ENCODE measurements at regions not wholly inside any gene's neighbourhood (a gene's known extent, or its start where the extent isn't known, plus 50 kb on each side); places are given as distances from the start of the nearest gene placed in this dataset.
"Not testable (repeated sequence)": the region's sequence is repeated elsewhere in the genome, so short reads cannot be mapped to it uniquely, and the experiment has no call there.

- no peak for DNase-seq (ENCODE audit: low read depth)
- no peak overlapping the region for H3K4me3 ChIP-seq (ENCODE audit: control insufficient read depth, low read depth, low read length)
- TF ChIP-seq CTCF (IDR thresholded peaks at IDR 0.05; ENCODE audit: control insufficient read depth, insufficient read depth, low read depth, low read length, missing control alignments): no peak
Observed at GRCh38 chr12:97639702-97640101, 177.1 kb downstream of the RMST start.

- TF ChIP-seq CTCF (IDR thresholded peaks at IDR 0.05; ENCODE audit: control insufficient read depth, insufficient read depth, low read depth, low read length, missing control alignments): no peak
- H3K4me3 ChIP-seq (ENCODE audit: control insufficient read depth, low read depth, low read length): no peak overlapping the region
- no peak for DNase-seq (ENCODE audit: low read depth)
Observed at GRCh38 chr12:97640826-97641225, 178.2 kb downstream of the RMST start.

GRCh38 chr12:97642911-97643310 is 180.3 kb downstream of the RMST start:
- no peak overlapping the region for H3K4me3 ChIP-seq (ENCODE audit: control insufficient read depth, low read depth, low read length)
- DNase-seq (ENCODE audit: low read depth): no peak
- TF ChIP-seq CTCF (IDR thresholded peaks at IDR 0.05; ENCODE audit: control insufficient read depth, insufficient read depth, low read depth, low read length, missing control alignments): no peak

GRCh38 chr12:97643924-97644323 is 181.3 kb downstream of the RMST start:
- H3K4me3 ChIP-seq (ENCODE audit: control insufficient read depth, low read depth, low read length): no peak overlapping the region
- DNase-seq (ENCODE audit: low read depth): no peak
- no peak for TF ChIP-seq CTCF (IDR thresholded peaks at IDR 0.05; ENCODE audit: control insufficient read depth, insufficient read depth, low read depth, low read length, missing control alignments)

- no peak for DNase-seq (ENCODE audit: low read depth)
- H3K4me3 ChIP-seq (ENCODE audit: control insufficient read depth, low read depth, low read length): no peak overlapping the region
- TF ChIP-seq CTCF (IDR thresholded peaks at IDR 0.05; ENCODE audit: control insufficient read depth, insufficient read depth, low read depth, low read length, missing control alignments): no peak
Observed at GRCh38 chr12:97645726-97646125, 183.1 kb downstream of the RMST start.

- DNase-seq (ENCODE audit: low read depth): no peak
- no peak for TF ChIP-seq CTCF (IDR thresholded peaks at IDR 0.05; ENCODE audit: control insufficient read depth, insufficient read depth, low read depth, low read length, missing control alignments)
- no peak overlapping the region for H3K4me3 ChIP-seq (ENCODE audit: control insufficient read depth, low read depth, low read length)
Observed at GRCh38 chr12:97647142-97647541, 184.5 kb downstream of the RMST start.

GRCh38 chr12:97650242-97650641 is 187.6 kb downstream of the RMST start:
- no peak overlapping the region for H3K4me3 ChIP-seq (ENCODE audit: control insufficient read depth, low read depth, low read length)
- TF ChIP-seq CTCF (IDR thresholded peaks at IDR 0.05; ENCODE audit: control insufficient read depth, insufficient read depth, low read depth, low read length, missing control alignments): no peak
- DNase-seq (ENCODE audit: low read depth): no peak

GRCh38 chr12:97656548-97656947 is 193.9 kb downstream of the RMST start:
- H3K4me3 ChIP-seq (ENCODE audit: control insufficient read depth, low read depth, low read length); DNase-seq (ENCODE audit: low read depth): not testable (repeated sequence)
